ENCODE measurements at regions not wholly inside any gene's neighbourhood (a gene's known extent, or its start where the extent isn't known, plus 50 kb on each side); places are given as distances from the start of the nearest gene placed in this dataset.

DNA sequence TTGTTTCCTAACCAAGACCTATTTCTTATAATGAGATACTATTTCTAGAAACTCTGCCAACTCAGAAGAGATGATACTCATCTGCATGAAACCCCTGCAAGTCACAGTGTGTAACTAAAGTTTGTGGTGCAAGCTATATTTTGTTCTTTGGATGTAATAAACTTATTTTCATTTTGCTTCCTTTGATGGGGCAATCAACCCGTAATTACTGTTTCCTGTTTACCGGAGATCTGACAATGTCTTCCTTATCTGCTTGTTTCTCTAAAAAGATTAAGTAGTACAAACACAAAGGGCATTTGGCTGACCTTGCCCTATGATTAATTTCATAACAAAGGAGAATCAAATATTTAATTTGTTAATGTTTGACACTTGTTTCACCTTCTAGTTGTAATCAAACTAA, 846.6 kb upstream of the ANO3 start:
- TF ChIP-seq, protein P1, sequence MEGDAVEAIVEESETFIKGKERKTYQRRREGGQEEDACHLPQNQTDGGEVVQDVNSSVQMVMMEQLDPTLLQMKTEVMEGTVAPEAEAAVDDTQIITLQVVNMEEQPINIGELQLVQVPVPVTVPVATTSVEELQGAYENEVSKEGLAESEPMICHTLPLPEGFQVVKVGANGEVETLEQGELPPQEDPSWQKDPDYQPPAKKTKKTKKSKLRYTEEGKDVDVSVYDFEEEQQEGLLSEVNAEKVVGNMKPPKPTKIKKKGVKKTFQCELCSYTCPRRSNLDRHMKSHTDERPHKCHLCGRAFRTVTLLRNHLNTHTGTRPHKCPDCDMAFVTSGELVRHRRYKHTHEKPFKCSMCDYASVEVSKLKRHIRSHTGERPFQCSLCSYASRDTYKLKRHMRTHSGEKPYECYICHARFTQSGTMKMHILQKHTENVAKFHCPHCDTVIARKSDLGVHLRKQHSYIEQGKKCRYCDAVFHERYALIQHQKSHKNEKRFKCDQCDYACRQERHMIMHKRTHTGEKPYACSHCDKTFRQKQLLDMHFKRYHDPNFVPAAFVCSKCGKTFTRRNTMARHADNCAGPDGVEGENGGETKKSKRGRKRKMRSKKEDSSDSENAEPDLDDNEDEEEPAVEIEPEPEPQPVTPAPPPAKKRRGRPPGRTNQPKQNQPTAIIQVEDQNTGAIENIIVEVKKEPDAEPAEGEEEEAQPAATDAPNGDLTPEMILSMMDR (IDR thresholded peaks at IDR 0.05), result no peak
- no peak for TF ChIP-seq POLR2A (IDR thresholded peaks at IDR 0.05)
